NAMALWA (cell line): ENCODE measurements at regions not wholly inside any gene's neighbourhood (a gene's known extent, or its start where the extent isn't known, plus 50 kb on each side); places are given as distances from the start of the nearest gene placed in this dataset.
"Not testable (repeated sequence)": the region's sequence is repeated elsewhere in the genome, so short reads cannot be mapped to it uniquely, and the experiment has no call there.

Source experiments
- DNase-seq: peaks from one replicate; pipeline ENCODE4 v3.0.0-alpha.2; 2015; ENCODE audit warnings: low spot score

DNA sequence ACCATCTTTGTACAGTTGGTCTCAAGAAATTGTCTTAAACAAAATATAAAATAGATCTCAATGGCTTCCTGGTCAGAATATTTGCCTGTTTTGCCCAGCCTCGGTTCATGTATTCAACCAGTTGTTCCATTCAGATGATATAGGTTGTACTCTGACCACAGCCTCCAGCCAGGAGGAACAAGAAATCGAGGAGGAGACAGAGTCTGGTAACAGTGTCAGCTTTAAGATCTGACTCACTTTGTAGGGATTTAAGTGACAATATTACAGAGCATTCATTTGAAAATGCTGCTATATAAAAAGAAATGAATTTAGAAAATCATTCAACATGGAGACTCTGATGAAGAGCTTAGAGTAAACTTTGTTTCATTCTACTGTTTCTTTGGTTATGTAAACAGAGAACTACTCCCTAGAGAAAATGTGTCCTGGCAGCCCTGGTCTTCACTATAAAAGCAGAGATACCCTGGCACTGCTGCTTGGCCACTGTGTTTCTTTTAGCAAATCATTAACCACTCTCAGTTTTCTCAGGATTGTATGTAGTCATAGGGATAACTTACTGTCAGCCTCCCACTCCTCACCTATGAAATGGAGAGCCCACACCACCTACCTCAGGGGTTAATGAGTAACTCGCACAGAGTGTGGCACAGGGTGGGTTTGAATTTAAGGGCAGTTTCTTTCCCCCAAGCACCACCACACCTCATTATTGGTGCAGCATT, 53.5 kb downstream of the PAGE2 start:
- no peak for DNase-seq

DNA sequence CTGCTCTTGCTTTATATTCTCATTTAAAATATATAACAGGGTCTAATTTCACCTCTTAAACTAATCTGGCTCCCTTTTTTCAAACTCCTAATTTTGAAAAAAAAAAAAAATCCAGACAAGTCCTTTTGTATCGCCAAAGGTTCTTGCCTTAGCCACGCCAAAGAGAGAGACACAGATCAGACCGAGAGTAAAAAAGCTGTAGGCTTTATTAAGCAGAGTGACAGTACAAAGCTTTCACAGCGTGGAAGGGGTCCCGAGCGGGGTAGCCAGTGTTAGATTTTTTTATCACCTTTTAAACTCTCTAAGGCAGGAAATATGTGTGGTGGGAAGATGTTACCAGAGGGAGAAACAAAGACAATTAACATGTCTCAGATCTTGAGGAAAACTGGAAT, 54.1 kb downstream of the PAGE2 start:
- no peak for DNase-seq

DNA sequence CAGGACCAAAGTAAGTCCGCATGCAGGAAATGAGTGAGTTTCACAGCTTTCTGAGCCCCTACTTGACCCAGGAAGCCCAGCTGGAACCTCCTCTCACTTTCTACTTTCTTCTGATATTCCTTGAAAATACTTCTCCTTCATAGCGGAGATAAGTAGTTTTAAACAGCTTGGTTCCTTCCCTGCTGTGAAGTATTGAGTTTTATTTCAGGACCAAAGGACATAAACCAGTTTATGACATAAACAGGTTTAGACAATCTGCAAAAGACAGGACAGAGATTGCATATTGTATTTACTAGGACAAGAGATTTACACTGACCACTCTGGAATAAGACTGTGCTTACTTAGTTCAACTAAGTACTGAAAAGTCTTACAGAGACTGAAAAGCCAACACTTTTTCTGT, 54.8 kb downstream of the PAGE2 start:
- DNase-seq: no peak

DNA sequence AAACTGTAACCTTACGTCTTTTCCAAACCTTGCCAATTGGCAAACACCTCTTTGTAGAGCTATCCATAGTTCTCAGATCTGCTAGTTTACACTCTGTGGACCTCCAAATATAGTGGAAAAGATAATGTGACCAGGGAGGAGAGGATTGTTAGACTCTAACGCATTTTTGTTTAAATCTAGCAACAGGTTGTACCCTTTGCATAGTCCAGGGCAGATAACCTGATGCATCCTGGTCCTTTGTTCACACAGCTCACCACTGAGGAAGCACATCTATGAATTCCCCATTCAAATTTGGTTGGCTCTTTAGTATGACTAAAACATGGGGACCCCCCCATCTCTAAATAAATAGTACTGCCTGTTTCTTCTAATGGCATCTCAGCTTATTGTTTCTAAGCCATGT, 55.9 kb downstream of the PAGE2 start:
- no peak for DNase-seq

DNA sequence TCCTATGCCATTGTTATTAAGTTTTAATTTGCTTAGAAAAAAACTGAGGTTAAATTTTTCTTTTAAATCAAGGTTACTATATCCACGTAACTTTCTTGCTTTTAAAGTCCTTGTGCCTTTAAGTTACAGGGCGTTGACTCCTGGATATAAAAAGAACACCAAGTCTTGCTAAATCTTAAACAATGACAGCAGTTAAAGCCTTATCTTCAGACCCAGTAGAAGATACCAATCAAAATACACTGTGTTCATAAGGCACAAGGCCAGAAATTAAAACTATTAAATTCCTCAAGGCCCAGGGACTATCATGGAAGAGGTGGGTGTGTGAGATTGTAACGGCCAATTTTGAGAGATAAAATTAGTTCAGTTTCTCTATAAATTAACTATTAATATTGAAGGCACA, 60.4 kb downstream of the PAGE2 start:
- DNase-seq: no peak

DNA sequence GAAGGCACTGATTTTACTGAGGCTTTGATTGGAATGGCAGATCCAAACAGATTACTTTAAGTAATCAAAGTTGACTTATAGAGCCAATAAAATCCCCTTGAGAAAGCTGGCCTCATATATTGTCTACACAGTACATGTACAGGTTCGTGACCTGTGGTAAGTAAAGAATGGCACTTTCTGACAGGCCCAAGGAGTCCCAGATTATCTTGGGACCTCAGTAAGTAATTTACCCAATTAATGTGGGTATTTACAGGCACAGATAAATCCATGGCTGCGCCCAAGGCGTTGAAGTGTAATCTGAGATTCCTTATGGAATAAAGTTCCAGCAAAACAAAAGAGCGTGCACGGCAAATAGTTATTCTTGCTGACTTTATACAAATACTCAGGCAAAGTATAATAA, 62.4 kb downstream of the PAGE2 start:
- DNase-seq: no peak

DNA sequence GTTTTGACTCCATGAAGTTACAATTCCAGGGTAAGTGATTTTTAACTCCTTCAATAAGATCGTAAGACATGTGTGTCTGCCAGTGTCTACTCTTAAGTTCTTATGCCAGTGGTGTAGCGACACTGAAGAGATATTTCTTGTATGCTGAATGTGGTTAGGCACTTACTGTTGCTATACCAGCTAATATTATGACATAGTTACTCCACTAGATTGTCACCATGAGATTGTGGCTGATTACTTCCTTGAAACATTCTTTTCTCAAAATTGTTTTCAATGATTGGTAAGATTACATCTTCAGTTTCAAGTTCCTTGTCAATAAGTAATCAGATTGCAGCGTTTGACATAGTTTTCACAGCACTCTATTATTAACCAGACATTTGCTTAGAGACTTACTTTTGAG, 60.6 kb upstream of the PAGE5 start:
- DNase-seq: peak; percentile 3

DNA sequence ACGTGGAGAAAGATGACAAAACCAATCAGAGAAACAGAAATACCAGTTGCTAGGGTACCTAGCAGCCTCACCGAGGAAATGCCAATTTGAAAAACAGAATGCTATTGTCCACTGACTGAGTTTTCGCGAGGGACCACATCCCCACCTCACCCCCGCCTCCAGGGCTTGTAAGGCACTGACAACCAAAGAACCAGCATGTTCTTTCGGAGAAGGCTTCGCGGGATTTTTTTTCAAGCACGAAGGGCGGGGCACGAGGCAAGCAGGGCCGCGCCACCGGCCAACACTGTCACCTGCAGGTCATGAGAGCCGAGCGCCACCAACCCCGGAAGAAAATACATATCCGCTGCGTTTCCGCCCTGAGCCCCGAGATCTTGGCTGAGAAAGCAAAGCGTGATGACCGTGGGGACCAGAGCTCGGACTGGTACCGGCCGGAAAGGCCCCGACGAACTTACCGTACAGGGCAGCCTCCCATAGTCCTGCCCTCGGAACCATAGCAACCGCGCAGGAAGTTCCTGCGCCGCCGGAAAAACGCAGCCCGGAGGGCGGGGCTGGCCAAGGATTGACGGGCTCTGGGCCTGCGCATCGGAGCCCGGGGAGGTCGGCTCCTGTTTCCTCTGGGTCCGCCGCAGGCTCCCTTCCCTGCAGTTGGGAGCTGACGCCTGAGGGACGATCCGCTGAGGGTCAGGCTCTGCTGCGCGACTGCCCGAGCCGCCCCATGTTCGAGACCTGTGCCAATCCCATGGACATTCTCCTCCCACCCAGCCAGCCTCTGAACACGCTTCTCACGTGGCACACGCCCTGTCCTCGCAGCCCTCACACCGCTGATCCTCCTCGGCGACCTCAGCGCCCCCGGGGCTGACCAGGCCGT, 59.2 kb upstream of the PAGE5 start:
- peak; percentile 90 for DNase-seq

DNA sequence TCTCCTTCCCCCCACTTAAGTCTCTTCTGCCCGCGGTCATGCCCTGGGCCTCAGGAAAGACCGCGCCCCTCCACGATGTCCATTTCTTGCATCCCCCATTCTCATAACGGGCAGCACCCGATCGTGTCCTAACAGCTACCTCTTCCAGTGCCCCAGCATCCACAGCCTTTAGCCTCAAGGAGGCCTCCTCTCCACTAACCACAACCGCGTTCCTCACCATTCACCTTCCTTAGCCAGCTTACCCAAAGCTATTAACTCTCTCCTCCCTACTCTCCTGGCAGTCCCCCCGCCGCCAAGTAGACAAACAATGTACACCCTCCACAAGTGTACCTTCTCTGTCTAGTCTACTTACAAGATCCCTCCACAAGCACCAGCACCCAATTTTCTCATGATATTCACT, 58.6 kb upstream of the PAGE5 start:
- peak; percentile 0 for DNase-seq

DNA sequence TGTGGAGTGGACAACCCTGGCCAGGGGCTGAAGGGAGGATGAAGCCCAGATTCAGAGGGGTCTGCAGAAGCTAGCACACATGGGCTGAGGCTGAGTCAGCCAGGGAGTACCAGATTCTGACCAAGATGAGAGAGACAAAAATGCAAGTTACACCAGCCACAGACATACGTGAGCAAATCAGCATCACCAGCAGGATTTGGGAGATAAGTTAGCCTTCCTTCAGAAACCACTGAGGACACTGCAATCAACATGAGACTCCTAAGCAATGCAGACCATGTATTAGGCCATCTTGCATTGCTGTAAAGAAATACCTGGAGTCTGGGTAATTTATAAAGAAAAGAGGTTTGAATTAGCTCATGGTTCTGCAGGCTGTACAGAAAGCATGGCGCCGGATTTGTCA, 57.0 kb upstream of the PAGE5 start:
- no peak for DNase-seq

DNA sequence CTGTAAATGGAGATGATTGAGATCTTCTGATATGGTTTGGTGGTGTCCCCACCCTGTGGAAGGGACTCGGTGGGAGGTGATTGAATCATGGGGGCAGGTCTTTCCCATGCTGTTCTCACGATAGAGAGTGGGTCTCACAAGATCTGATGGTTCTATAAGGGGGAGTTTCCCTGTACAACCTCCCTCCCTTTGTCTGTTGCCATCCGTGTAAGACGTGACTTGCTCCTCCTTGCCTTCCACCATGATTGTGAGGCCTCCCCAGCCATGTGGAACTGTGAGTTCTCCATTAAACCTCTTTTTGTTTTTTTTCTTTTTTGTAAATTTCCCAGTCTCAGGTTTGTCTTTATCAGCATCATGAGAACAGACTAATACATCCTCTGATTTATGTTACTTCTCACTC, 55.1 kb upstream of the PAGE5 start:
- DNase-seq: not testable (repeated sequence)

DNA sequence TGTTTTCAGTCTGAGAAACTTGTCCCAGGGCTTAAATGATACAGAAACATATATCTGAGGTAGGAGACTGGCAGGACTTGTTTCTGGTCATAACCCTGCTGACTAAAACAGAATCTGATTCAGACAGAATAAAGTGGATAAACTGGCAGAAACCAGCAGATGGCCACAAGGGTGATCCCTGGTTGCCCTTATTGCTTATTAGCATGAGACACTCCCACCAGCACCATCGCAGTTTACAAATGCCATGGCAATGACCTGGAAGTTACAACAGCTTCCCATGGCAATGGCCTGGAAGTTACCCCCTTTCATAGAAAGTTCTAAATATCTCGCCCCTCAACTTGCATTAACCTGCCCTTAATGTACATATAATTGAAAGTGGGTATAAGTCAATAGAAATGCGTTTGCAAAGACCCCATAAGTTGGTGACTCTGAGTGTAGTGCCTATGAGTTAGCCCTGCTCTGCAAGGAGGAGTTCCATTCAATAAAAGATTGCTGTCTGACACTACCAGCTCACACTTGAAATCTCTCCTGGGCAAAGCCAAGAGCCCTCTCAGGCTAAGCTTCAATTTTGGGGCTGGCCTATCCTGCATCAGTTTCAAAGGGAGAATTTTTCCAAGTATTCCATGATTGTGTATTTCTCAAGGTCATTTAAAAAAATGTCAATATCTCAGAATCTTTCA, 52.9 kb upstream of the PAGE5 start:
- no peak for DNase-seq

DNA sequence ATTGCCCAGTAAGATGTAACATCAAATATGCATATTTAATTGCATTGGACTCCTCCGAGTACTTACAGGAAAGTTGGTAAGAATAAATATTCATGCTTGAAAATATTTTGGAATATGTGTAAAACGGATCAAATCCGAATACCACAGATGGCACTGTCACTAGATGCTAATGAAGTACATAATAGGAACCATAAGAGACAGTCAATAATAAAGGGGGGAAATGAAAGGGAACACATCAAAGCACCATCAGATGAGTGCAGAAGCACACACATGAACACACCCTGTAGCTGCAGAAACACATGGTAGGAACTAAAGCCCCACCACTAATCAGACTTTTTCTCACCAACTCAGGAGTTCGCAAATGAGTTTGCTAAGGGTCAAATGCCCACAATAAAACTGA, 52.2 kb upstream of the PAGE5 start:
- no peak for DNase-seq

DNA sequence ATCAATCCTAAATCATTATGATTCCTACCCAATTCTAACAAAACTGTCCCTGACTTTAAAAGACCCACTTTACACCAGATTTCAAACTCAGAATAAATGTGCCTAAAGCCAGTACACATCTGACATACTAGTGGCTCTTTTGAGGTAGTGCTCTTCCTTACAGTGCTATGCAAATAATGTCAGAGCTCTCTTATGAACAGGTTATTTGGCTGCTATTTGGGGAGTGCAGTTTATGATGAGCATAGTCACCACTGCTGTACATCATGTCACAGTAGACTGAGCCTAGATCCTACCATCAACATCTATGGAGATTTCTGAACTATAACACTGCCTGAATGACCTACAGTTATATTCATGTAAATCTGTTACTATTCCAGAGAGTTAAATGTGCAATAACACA, 50.4 kb upstream of the PAGE5 start:
- DNase-seq: peak; percentile 11
